Adrenal gland (tissue), 9 donors: ENCODE measurements at regions not wholly inside any gene's neighbourhood (a gene's known extent, or its start where the extent isn't known, plus 50 kb on each side); places are given as distances from the start of the nearest gene placed in this dataset.

ENCODE experiments used
- DNase-seq, 7 donors: peaks; one replicate each; pipeline ENCODE4 v3.0.0-alpha.2; 2019 to 2020
- H3K27ac ChIP-seq, 5 donors: fragments of 200-600 bp; sonication (generic) in 4 of 5; 1 replicate in 3 of 5; 2 replicates in 2 of 5; pipeline versions ENCODE4 v1.5.1 to v1.8.0; 2016 to 2020; ENCODE audit warnings: mild to moderate bottlenecking in 1 of 5
- H3K27me3 ChIP-seq: fragments of 200-600 bp; 2 replicates; pipeline ENCODE4 v1.8.0; 2021
- H3K36me3 ChIP-seq, 2 donors: fragments of 200-600 bp; replicated peaks in 1 of 2; 1 replicate in 1 of 2; 2 replicates in 1 of 2; pipeline versions ENCODE4 v1.5.1 to v1.8.0; 2018 to 2022
- H3K4me1 ChIP-seq, 2 donors: fragments of 200-600 bp; replicated peaks in 1 of 2; 1 replicate in 1 of 2; 2 replicates in 1 of 2; pipeline versions ENCODE4 v1.5.1 to v1.8.0; 2018 to 2021
- H3K4me3 ChIP-seq, 4 donors: fragments of 200-600 bp; sonication (generic) in 3 of 4; one replicate each; pipeline ENCODE4 v1.5.1; 2016 to 2018
- H3K9me3 ChIP-seq, 3 donors: fragments of 200-600 bp; sonication (generic) in 1 of 3; replicated peaks in 1 of 3; 1 replicate in 2 of 3; 2 replicates in 1 of 3; pipeline versions ENCODE4 v1.5.1 to v1.8.0; 2016 to 2021
- CTCF ChIP-seq, 6 experiments: fragments of 450-650 bp in 4 of 6; fragments of 200-600 bp in 2 of 6; sonication (generic) in 1 of 6; IDR thresholded peaks; 1 replicate in 5 of 6; 2 replicates in 1 of 6; pipeline versions ENCODE4 v1.5.1 to v1.8.0; 2016 to 2021; ENCODE audit warnings: antibody characterized with exemption in 6 of 6, mild to moderate bottlenecking in 2 of 6, moderate library complexity in 1 of 6
- POLR2A ChIP-seq, 2 donors: fragments of 450-650 bp; IDR thresholded peaks; one replicate each; pipeline ENCODE4 v1.6.1; 2017; ENCODE audit warnings: antibody characterized with exemption in 2 of 2, mild to moderate bottlenecking in 2 of 2, moderate library complexity in 1 of 2
- WGBS, 4 donors: extraction: QIAGEN DNeasy Blood & Tissue Kit in 2 of 4; methylation state at CpG; one replicate each; pipeline versions ENCODE4 v1.1.5 to v1.1.7; 2013 to 2017; 5-methylcytosine and 5-hydroxymethylcytosine counted together
- intact Hi-C, 2 donors: fragments of 100-400 bp; cut with DNase I; formaldehyde crosslinking; loops; one replicate each; pipeline versions ENCODE4 v1.14.1 to v1.15.0; 2022 to 2023
- donor health status: healthy with polysubstance abuse.
- donor health status: Bipolar disorder and iron deficiency.
- donor health status: DM: yes; HTN: yes; CAD: no.
- donor health status: DM: no; HTN: no; CAD: no.
- donor health status: DM: no; HTN: no; CAD: no.

DNA sequence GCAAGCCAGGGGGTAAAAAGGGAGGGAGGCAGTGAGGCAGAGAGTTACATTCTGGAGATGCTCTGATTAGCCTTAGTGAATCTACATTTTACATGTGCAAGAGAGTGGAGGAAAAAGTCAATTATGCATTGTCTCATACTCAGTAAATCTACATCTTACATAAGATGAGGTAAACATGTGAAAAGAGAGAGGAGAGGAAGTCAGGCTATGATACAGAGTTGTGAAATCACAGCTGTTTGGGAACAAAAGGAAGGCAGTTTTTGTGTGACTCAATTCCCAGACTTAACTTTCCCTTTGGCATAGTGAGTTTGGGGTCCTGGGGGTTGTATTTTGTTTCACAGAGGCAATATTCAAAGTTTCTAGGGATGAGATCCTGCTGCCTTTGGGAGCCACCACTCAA lies 67.8 kb downstream of the GP2 start:
- DNase-seq = no peak
- Histone ChIP-seq H3K36me3 (no peaks in the 10 kb centered on the region), H3K4me1 (no peaks in the 10 kb centered on the region), H3K27ac (no peak overlapping the region), H3K9me3 (no peaks in the 10 kb centered on the region), H3K4me3 (no peak overlapping the region), H3K27me3 (peaks cover 8% of the 10 kb centered on the region)
- no peak for TF ChIP-seq CTCF (IDR thresholded peaks at IDR 0.05)
- TF ChIP-seq POLR2A (IDR thresholded peaks at IDR 0.05) = no peak
- intact Hi-C loops = no loop called here

DNA sequence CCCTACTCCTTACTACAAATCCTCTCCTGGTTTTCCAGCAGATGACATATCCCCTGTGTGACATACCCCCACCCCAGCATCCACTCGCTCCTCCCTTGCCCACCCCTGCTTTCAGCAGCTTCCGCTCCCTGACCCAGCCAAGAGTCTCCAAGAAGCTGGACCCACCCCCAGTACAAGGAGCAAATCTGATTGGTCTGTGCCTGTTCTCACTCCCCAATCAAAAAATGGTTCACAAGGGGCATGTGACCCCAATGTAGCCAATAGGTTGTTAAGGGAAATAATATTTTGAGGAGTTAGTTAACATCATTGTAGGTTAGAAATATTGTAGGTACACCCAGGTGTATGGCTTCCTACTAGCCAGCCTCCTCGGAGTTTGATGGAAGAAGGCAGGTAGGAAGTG lies 70.1 kb downstream of the GP2 start:
- no peaks in the 10 kb centered on the region for H3K36me3 ChIP-seq

DNA sequence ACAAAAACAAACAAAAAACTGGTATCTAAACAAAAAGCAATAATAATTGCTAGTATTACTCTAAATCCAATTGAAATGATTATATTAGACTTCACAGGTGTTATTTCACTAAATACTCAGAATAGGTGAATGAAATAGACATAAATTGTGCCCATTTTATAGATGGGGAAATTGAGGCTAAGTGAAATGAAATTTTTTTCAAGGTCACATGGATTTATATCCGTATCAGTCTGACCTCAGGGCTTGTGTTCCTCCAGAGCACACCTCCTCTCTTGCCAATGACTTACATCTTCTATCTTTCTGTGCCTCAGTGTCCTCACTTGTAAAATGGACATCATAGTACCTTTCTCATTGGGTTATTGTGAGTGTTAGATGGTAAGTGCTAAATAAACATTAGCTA lies 72.3 kb downstream of the GP2 start:
- Histone ChIP-seq H3K4me1 (no peaks in the 10 kb centered on the region), H3K4me3 (no peak overlapping the region), H3K27ac (no peak overlapping the region), H3K36me3 (no peaks in the 10 kb centered on the region), H3K9me3 (no peaks in the 10 kb centered on the region), H3K27me3 (no peaks in the 10 kb centered on the region)
- no peak for TF ChIP-seq POLR2A (IDR thresholded peaks at IDR 0.05)
- TF ChIP-seq CTCF (IDR thresholded peaks at IDR 0.05) = no peak
- DNase-seq = no peak
- 57 to 67% (median 59%) methylated on average over 1 of the region's 1 CpG for WGBS, 4 donors
- intact Hi-C loops = no loop called here

More for the DNA sequence above, 70.1 kb downstream of the GP2 start:
- Histone ChIP-seq H3K4me1 (no peaks in the 10 kb centered on the region), H3K27me3 (no peaks in the 10 kb centered on the region), H3K4me3 (no peak overlapping the region), H3K27ac (no peak overlapping the region), H3K9me3 (no peaks in the 10 kb centered on the region)
- DNase-seq = no peak
- WGBS, 4 donors = 66 to 76% (median 72%) methylated on average over 3 of the region's 3 CpGs
- TF ChIP-seq CTCF (IDR thresholded peaks at IDR 0.05) = no peak
- no peak for TF ChIP-seq POLR2A (IDR thresholded peaks at IDR 0.05)
- intact Hi-C loops = no loop called here

DNA sequence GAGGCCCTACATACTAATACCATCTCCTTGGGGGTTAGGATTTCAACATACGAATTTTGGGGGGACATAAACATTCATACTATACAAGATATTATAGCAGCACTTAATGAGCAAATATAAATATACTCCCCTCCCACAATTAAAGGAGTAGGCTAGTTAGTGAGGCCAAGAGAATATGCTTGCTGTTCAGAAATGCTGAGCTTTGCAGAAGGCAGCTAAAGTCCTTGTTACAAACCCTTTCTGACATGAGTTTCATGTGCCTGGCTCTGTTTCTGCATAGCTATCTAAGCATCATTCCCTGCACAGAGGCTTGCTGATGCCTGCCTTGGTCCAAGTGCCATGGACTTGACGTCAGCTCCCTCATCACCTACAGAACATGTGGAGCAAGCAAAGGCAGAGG lies 73.5 kb downstream of the GP2 start:
- no peaks in the 10 kb centered on the region for H3K36me3 ChIP-seq
- H3K9me3 ChIP-seq = no peaks in the 10 kb centered on the region
- intact Hi-C loops = no loop called here
- no peaks in the 10 kb centered on the region for H3K4me1 ChIP-seq
- 43 to 55% (median 48%) methylated on average over 2 of the region's 2 CpGs for WGBS, 4 donors
- TF ChIP-seq POLR2A (IDR thresholded peaks at IDR 0.05) (no peak), CTCF (IDR thresholded peaks at IDR 0.05) (no peak)
- H3K4me3 ChIP-seq = no peak overlapping the region
- H3K27me3 ChIP-seq = no peaks in the 10 kb centered on the region
- no peak for DNase-seq
- H3K27ac ChIP-seq = no peak overlapping the region
